ENCODE measurements at regions not wholly inside any gene's neighbourhood (a gene's known extent, or its start where the extent isn't known, plus 50 kb on each side); places are given as distances from the start of the nearest gene placed in this dataset.

- no peak overlapping the region for H3K4me3 ChIP-seq (ENCODE audit: low read depth, poor library complexity, severe bottlenecking)
- TF ChIP-seq POLR2A (IDR thresholded peaks at IDR 0.05) (no peak), CTCF (IDR thresholded peaks at IDR 0.05) (no peak)
- 76 to 83% methylated on average over 4 of the region's 4 CpGs for WGBS, 2 donors
- intact Hi-C loops (cut with DNase I; ENCODE audit: low total_unique reads): no loop called here
- no peak for DNase-seq (ENCODE audit: low spot score in 2 of 2)
Measured at GRCh38 chr7:155221547-155221946, 76.1 kb upstream of the INSIG1 start.

GRCh38 chr7:155222061-155222460, 75.6 kb upstream of the INSIG1 start:
- H3K4me3 ChIP-seq (ENCODE audit: low read depth, poor library complexity, severe bottlenecking): no peak overlapping the region
- intact Hi-C loops (cut with DNase I; ENCODE audit: low total_unique reads): no loop called here
- TF ChIP-seq POLR2A (IDR thresholded peaks at IDR 0.05) (no peak), CTCF (IDR thresholded peaks at IDR 0.05) (no peak)
- 64 to 86% methylated on average over 2 of the region's 2 CpGs for WGBS, 2 donors
- DNase-seq (ENCODE audit: low spot score in 2 of 2): no peak

- DNase-seq (ENCODE audit: low spot score in 2 of 2): no peak
- no peak for TF ChIP-seq CTCF (IDR thresholded peaks at IDR 0.05)
- no peak for TF ChIP-seq POLR2A (IDR thresholded peaks at IDR 0.05)
- 42 to 57% methylated on average over 5 of the region's 5 CpGs for WGBS, 2 donors
Measured at GRCh38 chr7:155222573-155222972, 75.1 kb upstream of the INSIG1 start.

DNA sequence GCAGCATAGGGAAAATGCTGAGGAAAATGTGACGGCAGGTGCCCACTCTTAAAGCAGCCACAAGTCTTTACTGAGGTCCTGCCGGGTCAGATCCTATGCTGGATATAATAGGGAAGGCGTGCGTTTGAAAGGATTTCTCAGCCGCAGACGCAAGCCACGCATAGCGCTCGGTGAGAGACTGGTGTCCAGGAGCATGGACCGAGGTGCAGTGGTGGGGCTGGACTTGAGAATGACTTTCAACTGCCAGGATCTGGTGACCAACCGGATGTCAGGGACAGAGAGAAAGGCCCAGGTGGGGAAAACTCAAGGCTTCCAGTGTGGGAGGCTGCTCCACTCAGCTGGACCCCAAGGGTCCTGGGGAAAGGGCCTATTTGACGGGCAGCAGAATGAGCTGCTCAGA, 74.7 kb upstream of the INSIG1 start:
- intact Hi-C loops (cut with DNase I; ENCODE audit: low total_unique reads): no loop called here
- DNase-seq (ENCODE audit: low spot score in 2 of 2): no peak
- TF ChIP-seq POLR2A (IDR thresholded peaks at IDR 0.05) (no peak), CTCF (IDR thresholded peaks at IDR 0.05) (no peak)
- 90 to 94% methylated on average over 12 of the region's 12 CpGs for WGBS, 2 donors
- no peak overlapping the region for H3K4me3 ChIP-seq (ENCODE audit: low read depth, poor library complexity, severe bottlenecking)

More at GRCh38 chr7:155222573-155222972, 75.1 kb upstream of the INSIG1 start:
- no peak overlapping the region for H3K4me3 ChIP-seq (ENCODE audit: low read depth, poor library complexity, severe bottlenecking)
- intact Hi-C loops (cut with DNase I; ENCODE audit: low total_unique reads): no loop called here

DNA sequence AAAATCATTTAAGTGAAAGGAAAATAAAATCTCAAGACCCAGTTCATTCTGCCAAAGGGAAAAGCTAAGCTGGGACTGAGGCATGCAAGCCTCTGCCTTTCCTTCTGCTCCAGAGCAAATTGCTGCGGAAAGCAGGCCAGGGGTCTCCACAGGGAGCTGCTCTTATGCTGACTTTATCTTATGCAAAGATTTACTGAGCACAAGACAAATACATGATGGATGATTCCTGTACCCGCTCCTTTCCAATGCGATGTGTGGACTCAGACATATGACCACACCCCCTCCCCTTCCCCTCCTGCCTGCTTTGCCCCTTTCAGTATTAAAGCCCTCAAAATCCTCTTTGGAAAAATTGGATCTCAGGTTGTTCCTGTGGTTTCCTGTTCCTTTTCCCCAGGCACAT, 74.2 kb upstream of the INSIG1 start:
- DNase-seq (ENCODE audit: low spot score in 2 of 2): no peak
- TF ChIP-seq POLR2A (IDR thresholded peaks at IDR 0.05) (no peak), CTCF (IDR thresholded peaks at IDR 0.05) (no peak)
- intact Hi-C loops (cut with DNase I; ENCODE audit: low total_unique reads): no loop called here
- WGBS, 2 donors: 79 to 89% methylated on average over 3 of the region's 3 CpGs
- H3K4me3 ChIP-seq (ENCODE audit: low read depth, poor library complexity, severe bottlenecking): no peak overlapping the region

- H3K4me3 ChIP-seq (ENCODE audit: low read depth, poor library complexity, severe bottlenecking): no peak overlapping the region
- intact Hi-C loops (cut with DNase I; ENCODE audit: low total_unique reads): no loop called here
- no peak for TF ChIP-seq POLR2A (IDR thresholded peaks at IDR 0.05)
- no peak for TF ChIP-seq CTCF (IDR thresholded peaks at IDR 0.05)
- WGBS, 2 donors: 44 to 46% methylated on average over 12 of the region's 12 CpGs
- DNase-seq (ENCODE audit: low spot score in 2 of 2): no peak
Measured at GRCh38 chr7:155224116-155224811, 73.4 kb upstream of the INSIG1 start.

All from lower leg skin (tissue), 4 donors.